HCT116 (cell line): ENCODE measurements at regions not wholly inside any gene's neighbourhood (a gene's known extent, or its start where the extent isn't known, plus 50 kb on each side); places are given as distances from the start of the nearest gene placed in this dataset.

Experiments used
- EGR1 ChIP-seq: IDR thresholded peaks from 2 replicates; pipeline ENCODE4 v1.6.1; 2012; ENCODE audit warnings: low read depth
- ELF1 ChIP-seq: IDR thresholded peaks from 2 replicates; pipeline ENCODE4 v1.6.1; 2012; ENCODE audit warnings: low read depth, borderline replicate concordance
- EZH2 ChIP-seq: fragments of 200-600 bp; sonication (generic); IDR thresholded peaks from 2 replicates; pipeline ENCODE4 v1.6.1; 2017; ENCODE audit warnings: antibody characterized with exemption, mixed run types
- EZH2phosphoT487 ChIP-seq: fragments of 200-600 bp; IDR thresholded peaks from 2 replicates; pipeline ENCODE4 v1.6.1; 2018; ENCODE audit warnings: antibody characterized with exemption, borderline replicate concordance
- FOSL1 ChIP-seq: IDR thresholded peaks from 2 replicates; pipeline ENCODE4 v1.6.1; 2012; ENCODE audit warnings: low read depth
- JUND ChIP-seq: IDR thresholded peaks from 2 replicates; pipeline ENCODE4 v1.6.1; 2012
- POLR2A ChIP-seq: IDR thresholded peaks from 2 replicates; pipeline ENCODE4 v1.7.0; 2011; ENCODE audit warnings: borderline replicate concordance; ENCODE audit not compliant: insufficient read depth, insufficient read length; ENCODE audit errors: extremely low read depth
- POLR2AphosphoS5 ChIP-seq: IDR thresholded peaks from 2 replicates; pipeline ENCODE4 v1.6.1; 2011; ENCODE audit warnings: mild to moderate bottlenecking, low read depth, low read length, moderate library complexity
- REST ChIP-seq: IDR thresholded peaks from 2 replicates; pipeline ENCODE4 v1.6.1; 2012; ENCODE audit warnings: low read depth
- SIN3A ChIP-seq: IDR thresholded peaks from 2 replicates; pipeline ENCODE4 v1.6.1; 2012; ENCODE audit warnings: low read depth
- ZNF274 ChIP-seq: fragments of 200-500 bp; sonication (Bioruptor generic); IDR thresholded peaks from 2 replicates; pipeline ENCODE4 v1.6.1; 2014; ENCODE audit warnings: mild to moderate bottlenecking, low read depth, low read length, inconsistent platforms
- TF ChIP-seq, protein P1 (sequence below), 3 experiments: fragments of 200-600 bp in 1 of 3; sonication (generic) in 1 of 3; IDR thresholded peaks in 2 of 3; conservative IDR thresholded peaks in 1 of 3; 2 replicates each; pipeline ENCODE4 v1.5.1; 2012 to 2017; ENCODE audit warnings: low read depth in 2 of 3, low read length in 2 of 3, antibody characterized with exemption in 1 of 3, borderline replicate concordance in 1 of 3, control low read depth in 1 of 3, mild to moderate bottlenecking in 1 of 3, mixed read lengths in 1 of 3, mixed run types in 1 of 3, moderate library complexity in 1 of 3; ENCODE audit not compliant: insufficient read depth in 1 of 3
- TF ChIP-seq, protein P2 (sequence below): IDR thresholded peaks from 2 replicates; pipeline ENCODE4 v1.6.1; 2012
- TF ChIP-seq, protein P3 (sequence below): IDR thresholded peaks from 2 replicates; pipeline ENCODE4 v1.6.1; 2011; ENCODE audit warnings: mild to moderate bottlenecking, low read length, moderate library complexity; ENCODE audit not compliant: insufficient replicate concordance; ENCODE audit errors: extremely low read depth

DNA sequence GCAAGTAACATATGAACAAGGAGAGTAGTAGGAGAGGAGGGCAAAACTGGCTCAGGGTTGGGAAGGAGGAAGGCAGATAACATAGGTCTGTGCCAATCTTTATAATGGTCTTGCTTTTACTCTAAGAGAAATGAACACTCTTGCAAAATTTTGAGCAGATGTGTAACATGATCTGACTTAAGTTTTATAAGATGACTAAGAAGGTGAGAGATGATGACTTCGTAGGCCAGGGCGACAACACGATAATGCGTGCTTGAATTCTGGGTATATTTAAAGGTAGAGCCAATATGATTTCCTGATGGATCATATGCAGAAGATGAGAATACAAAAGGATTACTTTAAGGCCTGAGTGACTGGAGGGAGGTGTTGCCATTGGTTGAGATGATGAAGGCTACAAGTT, 265.4 kb upstream of the KCNMB2 start:
- TF ChIP-seq, protein P1, sequence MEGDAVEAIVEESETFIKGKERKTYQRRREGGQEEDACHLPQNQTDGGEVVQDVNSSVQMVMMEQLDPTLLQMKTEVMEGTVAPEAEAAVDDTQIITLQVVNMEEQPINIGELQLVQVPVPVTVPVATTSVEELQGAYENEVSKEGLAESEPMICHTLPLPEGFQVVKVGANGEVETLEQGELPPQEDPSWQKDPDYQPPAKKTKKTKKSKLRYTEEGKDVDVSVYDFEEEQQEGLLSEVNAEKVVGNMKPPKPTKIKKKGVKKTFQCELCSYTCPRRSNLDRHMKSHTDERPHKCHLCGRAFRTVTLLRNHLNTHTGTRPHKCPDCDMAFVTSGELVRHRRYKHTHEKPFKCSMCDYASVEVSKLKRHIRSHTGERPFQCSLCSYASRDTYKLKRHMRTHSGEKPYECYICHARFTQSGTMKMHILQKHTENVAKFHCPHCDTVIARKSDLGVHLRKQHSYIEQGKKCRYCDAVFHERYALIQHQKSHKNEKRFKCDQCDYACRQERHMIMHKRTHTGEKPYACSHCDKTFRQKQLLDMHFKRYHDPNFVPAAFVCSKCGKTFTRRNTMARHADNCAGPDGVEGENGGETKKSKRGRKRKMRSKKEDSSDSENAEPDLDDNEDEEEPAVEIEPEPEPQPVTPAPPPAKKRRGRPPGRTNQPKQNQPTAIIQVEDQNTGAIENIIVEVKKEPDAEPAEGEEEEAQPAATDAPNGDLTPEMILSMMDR (IDR thresholded peaks at IDR 0.05 in 2 of 3, conservative IDR thresholded peaks at IDR 0.05 in 1 of 3; ENCODE audit: borderline replicate concordance in 1 of 3, insufficient read depth in 1 of 3, low read depth in 2 of 3, low read length in 2 of 3), result no peak
- TF ChIP-seq JUND (no peak), ZNF274 (no peak), POLR2A (no peak), EZH2 (no peak), POLR2AphosphoS5 (no peak), EZH2phosphoT487 (no peak), EGR1 (no peak), FOSL1 (no peak), REST (no peak), SIN3A (no peak), ELF1 (no peak)
- TF ChIP-seq, protein P2, sequence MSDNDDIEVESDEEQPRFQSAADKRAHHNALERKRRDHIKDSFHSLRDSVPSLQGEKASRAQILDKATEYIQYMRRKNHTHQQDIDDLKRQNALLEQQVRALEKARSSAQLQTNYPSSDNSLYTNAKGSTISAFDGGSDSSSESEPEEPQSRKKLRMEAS, result no peak
- TF ChIP-seq, protein P3, sequence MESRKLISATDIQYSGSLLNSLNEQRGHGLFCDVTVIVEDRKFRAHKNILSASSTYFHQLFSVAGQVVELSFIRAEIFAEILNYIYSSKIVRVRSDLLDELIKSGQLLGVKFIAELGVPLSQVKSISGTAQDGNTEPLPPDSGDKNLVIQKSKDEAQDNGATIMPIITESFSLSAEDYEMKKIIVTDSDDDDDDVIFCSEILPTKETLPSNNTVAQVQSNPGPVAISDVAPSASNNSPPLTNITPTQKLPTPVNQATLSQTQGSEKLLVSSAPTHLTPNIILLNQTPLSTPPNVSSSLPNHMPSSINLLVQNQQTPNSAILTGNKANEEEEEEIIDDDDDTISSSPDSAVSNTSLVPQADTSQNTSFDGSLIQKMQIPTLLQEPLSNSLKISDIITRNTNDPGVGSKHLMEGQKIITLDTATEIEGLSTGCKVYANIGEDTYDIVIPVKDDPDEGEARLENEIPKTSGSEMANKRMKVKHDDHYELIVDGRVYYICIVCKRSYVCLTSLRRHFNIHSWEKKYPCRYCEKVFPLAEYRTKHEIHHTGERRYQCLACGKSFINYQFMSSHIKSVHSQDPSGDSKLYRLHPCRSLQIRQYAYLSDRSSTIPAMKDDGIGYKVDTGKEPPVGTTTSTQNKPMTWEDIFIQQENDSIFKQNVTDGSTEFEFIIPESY, result no peak
